ENCODE measurements at regions not wholly inside any gene's neighbourhood (a gene's known extent, or its start where the extent isn't known, plus 50 kb on each side); places are given as distances from the start of the nearest gene placed in this dataset.
"Not testable (repeated sequence)": the region's sequence is repeated elsewhere in the genome, so short reads cannot be mapped to it uniquely, and the experiment has no call there.

GRCh38 chr9:41657141-41657540 lies 468.0 kb upstream of the ZNG1F start:
- not testable (repeated sequence) for DNase-seq; H3K9me3 ChIP-seq; H3K4me1 ChIP-seq; H3K36me3 ChIP-seq; H3K4me3 ChIP-seq (ENCODE audit: low read depth, low read length); H3K27me3 ChIP-seq

- H3K36me3 ChIP-seq; H3K27me3 ChIP-seq; H3K4me3 ChIP-seq (ENCODE audit: low read depth, low read length); H3K4me1 ChIP-seq; H3K9me3 ChIP-seq: not testable (repeated sequence)
- peak; percentile 14 for DNase-seq
These were observed 466.0 kb upstream of the ZNG1F start for GRCh38 chr9:41655071-41655554.

GRCh38 chr9:41654349-41654748 lies 465.2 kb upstream of the ZNG1F start:
- not testable (repeated sequence) for H3K9me3 ChIP-seq; DNase-seq; H3K36me3 ChIP-seq; H3K4me3 ChIP-seq (ENCODE audit: low read depth, low read length); H3K4me1 ChIP-seq; H3K27me3 ChIP-seq

GRCh38 chr9:41653560-41654340 lies 464.6 kb upstream of the ZNG1F start:
- not testable (repeated sequence) for H3K27me3 ChIP-seq; H3K36me3 ChIP-seq; H3K4me3 ChIP-seq (ENCODE audit: low read depth, low read length); H3K4me1 ChIP-seq; DNase-seq; H3K9me3 ChIP-seq

GRCh38 chr9:41652800-41653199 lies 463.7 kb upstream of the ZNG1F start:
- not testable (repeated sequence) for H3K4me1 ChIP-seq; H3K9me3 ChIP-seq; H3K36me3 ChIP-seq; H3K27me3 ChIP-seq; DNase-seq; H3K4me3 ChIP-seq (ENCODE audit: low read depth, low read length)

GRCh38 chr9:41652100-41652713 lies 463.1 kb upstream of the ZNG1F start:
- not testable (repeated sequence) for H3K27me3 ChIP-seq; H3K4me1 ChIP-seq; H3K9me3 ChIP-seq; H3K4me3 ChIP-seq (ENCODE audit: low read depth, low read length); H3K36me3 ChIP-seq; DNase-seq

- not testable (repeated sequence) for H3K4me3 ChIP-seq (ENCODE audit: low read depth, low read length); H3K27me3 ChIP-seq; DNase-seq; H3K36me3 ChIP-seq; H3K4me1 ChIP-seq; H3K9me3 ChIP-seq
These were observed 461.0 kb upstream of the ZNG1F start for GRCh38 chr9:41650086-41650485.

- not testable (repeated sequence) for H3K4me1 ChIP-seq; H3K27me3 ChIP-seq; H3K4me3 ChIP-seq (ENCODE audit: low read depth, low read length); DNase-seq; H3K9me3 ChIP-seq; H3K36me3 ChIP-seq
These were observed 459.4 kb upstream of the ZNG1F start for GRCh38 chr9:41648564-41648963.

- not testable (repeated sequence) for H3K4me3 ChIP-seq (ENCODE audit: low read depth, low read length)
These were observed 457.1 kb upstream of the ZNG1F start for GRCh38 chr9:41646246-41646645.

GRCh38 chr9:41643571-41644279 lies 454.6 kb upstream of the ZNG1F start:
- not testable (repeated sequence) for H3K27me3 ChIP-seq, H3K4me1 ChIP-seq, H3K9me3 ChIP-seq, H3K36me3 ChIP-seq
- peak; percentile 40 for DNase-seq
- H3K4me3 ChIP-seq (ENCODE audit: low read depth, low read length), result peak overlapping the region; percentile 31

More at GRCh38 chr9:41646246-41646645, 457.1 kb upstream of the ZNG1F start:
- not testable (repeated sequence) for H3K9me3 ChIP-seq, H3K36me3 ChIP-seq, DNase-seq, H3K4me1 ChIP-seq, H3K27me3 ChIP-seq

GRCh38 chr9:41633726-41634125 lies 444.6 kb upstream of the ZNG1F start:
- H3K9me3 ChIP-seq; H3K27me3 ChIP-seq; H3K36me3 ChIP-seq; H3K4me1 ChIP-seq; H3K4me3 ChIP-seq (ENCODE audit: low read depth, low read length); DNase-seq: not testable (repeated sequence)

GRCh38 chr9:41623666-41624065 lies 434.5 kb upstream of the ZNG1F start:
- not testable (repeated sequence) for H3K9me3 ChIP-seq; H3K36me3 ChIP-seq; H3K4me3 ChIP-seq (ENCODE audit: low read depth, low read length); H3K27me3 ChIP-seq; H3K4me1 ChIP-seq; DNase-seq

GRCh38 chr9:41619254-41619653 lies 430.1 kb upstream of the ZNG1F start:
- H3K4me1 ChIP-seq; DNase-seq; H3K9me3 ChIP-seq; H3K27me3 ChIP-seq; H3K36me3 ChIP-seq; H3K4me3 ChIP-seq (ENCODE audit: low read depth, low read length): not testable (repeated sequence)

- H3K9me3 ChIP-seq, result not testable (repeated sequence)
These were observed 417.9 kb upstream of the ZNG1F start for GRCh38 chr9:41606961-41607547.

GRCh38 chr9:41565572-41565971 lies 376.5 kb upstream of the ZNG1F start:
- not testable (repeated sequence) for H3K27me3 ChIP-seq; H3K9me3 ChIP-seq; H3K4me3 ChIP-seq (ENCODE audit: low read depth, low read length); H3K4me1 ChIP-seq; DNase-seq; H3K36me3 ChIP-seq

More at GRCh38 chr9:41606961-41607547, 417.9 kb upstream of the ZNG1F start:
- not testable (repeated sequence) for DNase-seq; H3K36me3 ChIP-seq; H3K4me3 ChIP-seq (ENCODE audit: low read depth, low read length); H3K4me1 ChIP-seq; H3K27me3 ChIP-seq
